GM12878 (cell line): ENCODE measurements at regions not wholly inside any gene's neighbourhood (a gene's known extent, or its start where the extent isn't known, plus 50 kb on each side); places are given as distances from the start of the nearest gene placed in this dataset.

ENCODE experiments used
- ATAC-seq: fragments of 200-7000 bp; cut with Tn5 transposase; 3 replicates; pipeline ENCODE4 v1.9.1; 2020; ENCODE audit warnings: mild to moderate bottlenecking, moderate library complexity
- BruUV-seq: library from RNA; stranded (reverse); fragments of 400-500 nt; replicated peaks from 2 replicates; lab custom pipeline; 2021; lab: Mats Ljungman, UMichigan
- CTCF ChIA-PET: fragments of 300-600 bp; sonication (Branson Sonifier 250); formaldehyde crosslinking; extraction: SDS; loops from one replicate; lab custom pipeline; 2021; ENCODE audit warnings: inconsistent platforms; lab: Yijun Ruan, JAX
- POLR2A ChIA-PET: fragments of 350-600 bp; formaldehyde crosslinking; extraction: SDS; loops from one replicate; lab custom pipeline; 2021; ENCODE audit warnings: inconsistent platforms; lab: Charles Lee
- RAD21 ChIA-PET: fragments of 300-600 bp; sonication (Branson Sonifier 250); formaldehyde crosslinking; loops from one replicate; lab custom pipeline; 2023; ENCODE audit warnings: antibody characterized with exemption; ENCODE audit not compliant: unreplicated experiment; lab: Charles Lee
- SMC1A ChIA-PET: fragments of 300-600 bp; sonication (Branson Sonifier 250); formaldehyde crosslinking; loops from one replicate; lab custom pipeline; 2023; ENCODE audit not compliant: unreplicated experiment, uncharacterized antibody; lab: Charles Lee
- DNase-seq: peaks from one replicate; pipeline ENCODE4 v3.0.0-alpha.2; 2011; ENCODE audit warnings: low read depth, low spot score
- FAIRE-seq: peaks from 3 replicates; lab custom pipeline; 2011; peaks lifted over from hg19 to GRCh38; lab: Jason Lieb, UNC
- H2AFZ ChIP-seq: 2 replicates; pipeline ENCODE4 v1.6.0; 2011; ENCODE audit warnings: low read depth, low read length, control low read depth; ENCODE audit not compliant: control insufficient read depth
- H3K27ac ChIP-seq: 2 replicates; pipeline ENCODE4 v1.5.1; 2011; ENCODE audit warnings: control low read depth; ENCODE audit not compliant: control insufficient read depth, insufficient read depth
- H3K27me3 ChIP-seq, 2 experiments: replicated peaks in 1 of 2; 2 replicates each; pipeline versions ENCODE4 v1.6.0 to v1.6.1; 2011; ENCODE audit warnings: low read length in 1 of 2; ENCODE audit not compliant: control insufficient read depth in 2 of 2, insufficient read depth in 2 of 2
- H3K36me3 ChIP-seq, 2 experiments: 2 replicates each; pipeline ENCODE4 v1.5.1; 2011; ENCODE audit warnings: low read length in 1 of 2; ENCODE audit not compliant: control insufficient read depth in 2 of 2, insufficient read depth in 2 of 2
- H3K4me1 ChIP-seq: 2 replicates; pipeline ENCODE4 v1.6.1; 2011; ENCODE audit warnings: mild to moderate bottlenecking, low read length, moderate library complexity, mixed read lengths; ENCODE audit not compliant: control insufficient read depth, insufficient read depth
- H3K4me2 ChIP-seq: 2 replicates; pipeline ENCODE4 v1.6.0; 2011; ENCODE audit warnings: control low read depth; ENCODE audit not compliant: control insufficient read depth, insufficient read depth
- H3K4me3 ChIP-seq: fragments of 200-600 bp; sonication (generic); 2 replicates; pipeline ENCODE4 v1.5.1; 2016
- H3K79me2 ChIP-seq: 2 replicates; pipeline ENCODE4 v1.6.0; 2011; ENCODE audit warnings: low read length; ENCODE audit not compliant: control insufficient read depth, insufficient read depth
- H3K9ac ChIP-seq: 2 replicates; pipeline ENCODE4 v1.8.0; 2011; ENCODE audit warnings: low read length, control low read depth, mixed read lengths; ENCODE audit not compliant: control insufficient read depth, insufficient read depth
- H3K9me3 ChIP-seq: replicated peaks from 3 replicates; pipeline ENCODE4 v1.5.1; 2011; ENCODE audit warnings: mild to moderate bottlenecking, low read length; ENCODE audit not compliant: control insufficient read depth, insufficient read depth
- H4K20me1 ChIP-seq: 2 replicates; pipeline ENCODE4 v1.6.0; 2011; ENCODE audit not compliant: control insufficient read depth, insufficient read depth
- ATF7 ChIP-seq: fragments of 450-650 bp; IDR thresholded peaks from 2 replicates; pipeline ENCODE4 v1.6.1; 2016; ENCODE audit warnings: low read depth, mild to moderate bottlenecking
- CBFB ChIP-seq: IDR thresholded peaks from 2 replicates; pipeline ENCODE4 v1.6.1; 2016; ENCODE audit warnings: antibody characterized with exemption, low read depth
- CHD4 ChIP-seq: fragments of 200-600 bp; sonication (generic); IDR thresholded peaks from 2 replicates; pipeline ENCODE4 v1.6.1; 2016; ENCODE audit warnings: mild to moderate bottlenecking
- PKNOX1 ChIP-seq: fragments of 450-650 bp; IDR thresholded peaks from 2 replicates; pipeline ENCODE4 v1.6.1; 2016; ENCODE audit warnings: mild to moderate bottlenecking
- RAD51 ChIP-seq: fragments of 450-650 bp; IDR thresholded peaks from 2 replicates; pipeline ENCODE4 v1.6.1; 2016; ENCODE audit warnings: moderate library complexity, mild to moderate bottlenecking, inconsistent platforms
- REST ChIP-seq: IDR thresholded peaks from 2 replicates; pipeline ENCODE4 v1.6.1; 2012; ENCODE audit warnings: mild to moderate bottlenecking, low read depth, low read length
- SPI1 ChIP-seq: IDR thresholded peaks from 2 replicates; pipeline ENCODE4 v1.6.1; 2011; ENCODE audit warnings: low read depth, mild to moderate bottlenecking, low read length, moderate library complexity, borderline replicate concordance; ENCODE audit not compliant: insufficient read depth
- SREBF1 ChIP-seq: IDR thresholded peaks from 2 replicates; pipeline ENCODE4 v1.6.1; 2012; ENCODE audit warnings: mild to moderate bottlenecking, low read length
- TBL1XR1 ChIP-seq: IDR thresholded peaks from 2 replicates; pipeline ENCODE4 v1.6.1; 2012; ENCODE audit warnings: low read depth, low read length, improper control_type of control experiment
- ZNF274 ChIP-seq: IDR thresholded peaks from one replicate; pipeline ENCODE4 v1.8.0; 2011; ENCODE audit not compliant: insufficient read length, insufficient read depth
- in situ Hi-C: fragments of 300-500 bp; cut with MboI; formaldehyde crosslinking; loops from 9 replicates; pipeline ENCODE4 v1.14.3; 2018; ENCODE audit warnings: mixed read lengths
- intact Hi-C: fragments of 100-400 bp; cut with micrococcal nuclease; formaldehyde crosslinking; loops from one replicate; pipeline ENCODE4 v1.14.2; 2022; ENCODE audit not compliant: unreplicated experiment

- TF ChIP-seq REST = no peak
- TF ChIP-seq SPI1 = no peak
- TF ChIP-seq CBFB = no peak
- no peak for TF ChIP-seq SREBF1
- no peak for TF ChIP-seq RAD51
- no peak for TF ChIP-seq PKNOX1
Observed at GRCh38 chr13:48840366-48840765, 135.3 kb upstream of the FNDC3A start (continued).

- H3K27ac ChIP-seq = no peak overlapping the region
- no TSS peak for BruUV-seq
- no peaks in the 10 kb centered on the region for H4K20me1 ChIP-seq
- H3K27me3 ChIP-seq = peaks cover 0 to 3% of the 10 kb centered on the region in 2 experiments; a peak in 1 of 4 replicates
- RAD21 ChIA-PET = no interaction called here
- H3K4me3 ChIP-seq = no peak overlapping the region
- in situ Hi-C loops (no loop called here), intact Hi-C loops (no loop called here)
- no peak overlapping the region for H2AFZ ChIP-seq
- no peaks in the 10 kb centered on the region for H3K79me2 ChIP-seq
- SMC1A ChIA-PET = interaction anchor here (1.4 kb wide), 1 partner anchor 79 kb away, joined by 3 read pairs; no protein-coding TSS in a partner anchor
- ATAC-seq = no peak
- no peaks in the 10 kb centered on the region for H3K36me3 ChIP-seq
- CTCF ChIA-PET = interaction anchor here (1.5 kb wide), 1 partner anchor 10 kb away, joined by 5 read pairs; no protein-coding TSS in a partner anchor
- DNase-seq = no peak
- H3K9me3 ChIP-seq = no peaks in the 10 kb centered on the region
- no peaks in the 10 kb centered on the region for H3K4me1 ChIP-seq
- H3K9ac ChIP-seq = no peak overlapping the region
- H3K4me2 ChIP-seq = no peak overlapping the region
- FAIRE-seq = no peak
- no peak for TF ChIP-seq CHD4
- TF ChIP-seq ZNF274 = no peak
- no peak for TF ChIP-seq TBL1XR1
- no peak for TF ChIP-seq ATF7
- POLR2A ChIA-PET = no interaction called here
Observed at GRCh38 chr13:48842316-48842715, 133.4 kb upstream of the FNDC3A start.
